ENCODE measurements at regions not wholly inside any gene's neighbourhood (a gene's known extent, or its start where the extent isn't known, plus 50 kb on each side); places are given as distances from the start of the nearest gene placed in this dataset.

GRCh38 chr3:28924744-28925360 is 356.0 kb upstream of the RBMS3 start:
- intact Hi-C loops (cut with DNase I): no loop called here

GRCh38 chr3:28933337-28933736 is 347.5 kb upstream of the RBMS3 start:
- intact Hi-C loops (cut with DNase I): no loop called here
- Histone ChIP-seq H3K36me3 (no peaks in the 10 kb centered on the region), H3K4me3 (no peak overlapping the region), H3K27ac (no peak overlapping the region), H3K9me3 (no peaks in the 10 kb centered on the region), H3K4me1 (no peaks in the 10 kb centered on the region), H3K27me3 (ENCODE audit: low read depth) (no peaks in the 10 kb centered on the region)
- DNase-seq (no peak), ATAC-seq (no peak)
- no peak for TF ChIP-seq CTCF (IDR thresholded peaks at IDR 0.05)

More at GRCh38 chr3:28924744-28925360, 356.0 kb upstream of the RBMS3 start:
- no peaks in the 10 kb centered on the region for H3K4me1 ChIP-seq
- TF ChIP-seq CTCF (IDR thresholded peaks at IDR 0.05): no peak
- H3K36me3 ChIP-seq: no peaks in the 10 kb centered on the region
- ATAC-seq: no peak
- H3K27ac ChIP-seq: no peak overlapping the region
- DNase-seq: no peak
- no peaks in the 10 kb centered on the region for H3K27me3 ChIP-seq (ENCODE audit: low read depth)
- no peaks in the 10 kb centered on the region for H3K9me3 ChIP-seq
- no peak overlapping the region for H3K4me3 ChIP-seq

- Histone ChIP-seq H3K4me3 (no peak overlapping the region), H3K4me1 (no peaks in the 10 kb centered on the region), H3K36me3 (no peaks in the 10 kb centered on the region), H3K27me3 (ENCODE audit: low read depth) (no peaks in the 10 kb centered on the region), H3K9me3 (no peaks in the 10 kb centered on the region), H3K27ac (no peak overlapping the region)
- ATAC-seq: peak in 1 of 2 donors; percentile 29
- no peak for TF ChIP-seq CTCF (IDR thresholded peaks at IDR 0.05)
- intact Hi-C loops (cut with DNase I): no loop called here
- no peak for DNase-seq
Measured at GRCh38 chr3:28934126-28934813, 346.6 kb upstream of the RBMS3 start.

GRCh38 chr3:28935146-28935545 is 345.7 kb upstream of the RBMS3 start:
- no peak for TF ChIP-seq CTCF (IDR thresholded peaks at IDR 0.05)
- H3K9me3 ChIP-seq: no peaks in the 10 kb centered on the region
- DNase-seq (no peak), ATAC-seq (no peak)
- H3K36me3 ChIP-seq: no peaks in the 10 kb centered on the region
- peaks cover under 1% of the 10 kb centered on the region for H3K4me1 ChIP-seq
- H3K27me3 ChIP-seq (ENCODE audit: low read depth): no peaks in the 10 kb centered on the region
- no peak overlapping the region for H3K27ac ChIP-seq
- intact Hi-C loops (cut with DNase I): no loop called here
- no peak overlapping the region for H3K4me3 ChIP-seq

- no peak for ATAC-seq
- Histone ChIP-seq H3K27me3 (ENCODE audit: low read depth) (no peaks in the 10 kb centered on the region), H3K4me3 (no peak overlapping the region), H3K36me3 (no peaks in the 10 kb centered on the region), H3K27ac (no peak overlapping the region), H3K9me3 (no peaks in the 10 kb centered on the region), H3K4me1 (peaks cover 10% of the 10 kb centered on the region)
- intact Hi-C loops (cut with DNase I): no loop called here
- no peak for DNase-seq
- TF ChIP-seq CTCF (IDR thresholded peaks at IDR 0.05): no peak
Measured at GRCh38 chr3:28936154-28936553, 344.7 kb upstream of the RBMS3 start.
